ENCODE measurements at regions not wholly inside any gene's neighbourhood (a gene's known extent, or its start where the extent isn't known, plus 50 kb on each side); places are given as distances from the start of the nearest gene placed in this dataset.

DNA sequence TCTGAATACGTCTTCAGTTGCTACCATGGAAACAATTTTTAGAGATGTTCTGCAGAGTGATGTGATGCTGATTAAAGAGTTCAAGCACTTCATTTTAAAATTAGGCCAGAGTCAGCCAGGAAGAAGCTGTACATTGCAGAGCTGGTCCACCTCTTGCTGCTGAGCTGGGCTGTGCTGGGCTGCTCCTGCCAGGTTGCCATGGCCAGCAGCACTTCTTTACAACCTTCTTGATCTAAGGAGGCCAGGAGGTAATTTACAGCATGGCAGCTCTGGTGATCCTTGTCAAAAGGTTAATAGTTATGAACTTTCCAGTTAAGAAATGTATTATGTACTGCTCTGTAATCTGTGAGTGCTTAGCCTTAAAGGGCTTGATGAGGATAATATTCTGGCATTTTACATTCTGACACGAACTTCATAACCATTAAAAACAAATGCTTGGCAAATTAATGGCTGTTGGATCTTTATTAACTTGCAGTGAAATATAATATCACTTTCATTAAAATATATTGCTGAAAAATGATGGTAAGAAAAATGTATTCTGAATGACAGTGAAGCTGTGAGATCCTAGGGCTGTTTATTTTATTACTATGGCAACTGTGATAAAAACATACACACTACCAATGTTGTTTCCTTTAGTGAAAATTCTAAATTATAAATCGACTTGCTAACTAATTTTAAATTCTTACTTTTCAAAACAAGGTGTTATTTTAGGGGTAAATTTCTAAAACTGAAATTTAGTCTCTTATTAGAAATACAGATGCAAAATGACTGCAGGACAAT is 259.7 kb downstream of the RFPL4B start:
- TF ChIP-seq, protein P1, sequence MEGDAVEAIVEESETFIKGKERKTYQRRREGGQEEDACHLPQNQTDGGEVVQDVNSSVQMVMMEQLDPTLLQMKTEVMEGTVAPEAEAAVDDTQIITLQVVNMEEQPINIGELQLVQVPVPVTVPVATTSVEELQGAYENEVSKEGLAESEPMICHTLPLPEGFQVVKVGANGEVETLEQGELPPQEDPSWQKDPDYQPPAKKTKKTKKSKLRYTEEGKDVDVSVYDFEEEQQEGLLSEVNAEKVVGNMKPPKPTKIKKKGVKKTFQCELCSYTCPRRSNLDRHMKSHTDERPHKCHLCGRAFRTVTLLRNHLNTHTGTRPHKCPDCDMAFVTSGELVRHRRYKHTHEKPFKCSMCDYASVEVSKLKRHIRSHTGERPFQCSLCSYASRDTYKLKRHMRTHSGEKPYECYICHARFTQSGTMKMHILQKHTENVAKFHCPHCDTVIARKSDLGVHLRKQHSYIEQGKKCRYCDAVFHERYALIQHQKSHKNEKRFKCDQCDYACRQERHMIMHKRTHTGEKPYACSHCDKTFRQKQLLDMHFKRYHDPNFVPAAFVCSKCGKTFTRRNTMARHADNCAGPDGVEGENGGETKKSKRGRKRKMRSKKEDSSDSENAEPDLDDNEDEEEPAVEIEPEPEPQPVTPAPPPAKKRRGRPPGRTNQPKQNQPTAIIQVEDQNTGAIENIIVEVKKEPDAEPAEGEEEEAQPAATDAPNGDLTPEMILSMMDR (IDR thresholded peaks at IDR 0.05) = no peak
- no peak for TF ChIP-seq POLR2A (IDR thresholded peaks at IDR 0.05)
